ENCODE measurements at regions not wholly inside any gene's neighbourhood (a gene's known extent, or its start where the extent isn't known, plus 50 kb on each side); places are given as distances from the start of the nearest gene placed in this dataset.

- H3K27ac ChIP-seq: no peak overlapping the region
- TF ChIP-seq CTCF (conservative IDR thresholded peaks at IDR 0.05) (no peak), ZFX (IDR thresholded peaks at IDR 0.05) (no peak)
Observed at GRCh38 chr2:788227-789032, 111.2 kb upstream of the TMEM18 start.

- TF ChIP-seq CTCF (conservative IDR thresholded peaks at IDR 0.05): no peak
- H3K27ac ChIP-seq: no peak overlapping the region
Observed at GRCh38 chr2:784753-785152, 107.5 kb upstream of the TMEM18 start.

DNA sequence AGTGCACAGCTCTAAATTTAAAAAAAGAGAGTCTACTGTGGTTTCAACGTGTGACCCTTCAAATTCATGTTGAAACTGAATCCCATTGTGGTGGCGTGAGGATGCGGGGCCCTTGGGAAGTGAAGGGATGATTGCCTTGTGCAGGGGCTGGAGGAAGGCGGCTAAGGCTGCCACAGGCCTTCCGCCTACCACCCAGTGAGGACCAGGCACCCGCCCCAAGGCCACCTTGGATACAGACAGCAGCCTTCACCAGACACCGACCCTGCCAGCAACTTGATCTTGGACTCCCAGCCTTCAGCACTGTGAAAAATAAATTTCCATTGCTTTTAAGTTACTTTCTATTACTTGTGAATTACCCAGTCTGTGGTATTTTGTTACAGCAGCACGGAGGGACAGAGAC, 103.4 kb upstream of the TMEM18 start:
- no peak for TF ChIP-seq CTCF (conservative IDR thresholded peaks at IDR 0.05)
- TF ChIP-seq ZFX (IDR thresholded peaks at IDR 0.05): no peak
- no peak overlapping the region for H3K27ac ChIP-seq

GRCh38 chr2:780002-780401, 102.8 kb upstream of the TMEM18 start:
- TF ChIP-seq CTCF (conservative IDR thresholded peaks at IDR 0.05) (no peak), ZFX (IDR thresholded peaks at IDR 0.05) (no peak)
- no peak overlapping the region for H3K27ac ChIP-seq

GRCh38 chr2:778731-779350, 101.6 kb upstream of the TMEM18 start:
- H3K27ac ChIP-seq: no peak overlapping the region

DNA sequence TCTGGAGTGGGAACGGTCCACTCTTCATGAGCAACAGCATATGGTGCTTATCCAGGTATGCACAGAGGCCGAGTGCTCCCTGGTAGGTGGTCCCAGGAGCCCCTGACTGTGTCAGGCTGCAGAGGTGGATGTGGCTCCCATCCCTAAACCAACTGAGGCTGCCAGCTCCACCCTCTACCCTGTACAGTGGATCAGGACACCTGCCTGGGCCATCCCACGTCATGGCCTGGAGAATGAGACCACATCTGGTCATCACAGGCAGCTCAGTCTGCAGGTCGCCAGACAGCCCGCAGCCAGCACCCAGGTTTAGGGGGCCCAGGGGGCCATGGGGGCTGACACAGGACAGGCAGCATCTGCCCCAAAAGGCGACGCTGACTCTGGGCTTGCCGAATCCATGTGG, 100.3 kb upstream of the TMEM18 start:
- no peak for TF ChIP-seq CTCF (conservative IDR thresholded peaks at IDR 0.05)
- TF ChIP-seq ZFX (IDR thresholded peaks at IDR 0.05): no peak
- H3K27ac ChIP-seq: no peak overlapping the region

More at GRCh38 chr2:778731-779350, 101.6 kb upstream of the TMEM18 start:
- TF ChIP-seq CTCF (conservative IDR thresholded peaks at IDR 0.05) (no peak), ZFX (IDR thresholded peaks at IDR 0.05) (no peak)

- TF ChIP-seq CTCF (conservative IDR thresholded peaks at IDR 0.05) (no peak), ZFX (IDR thresholded peaks at IDR 0.05) (no peak)
- no peak overlapping the region for H3K27ac ChIP-seq
Observed at GRCh38 chr2:777051-777450, 99.8 kb upstream of the TMEM18 start.
